ENCODE measurements at regions not wholly inside any gene's neighbourhood (a gene's known extent, or its start where the extent isn't known, plus 50 kb on each side); places are given as distances from the start of the nearest gene placed in this dataset.

GRCh38 chr2:239574054-239574433 lies 173.2 kb upstream of the HDAC4 start:
- no peak for DNase-seq (ENCODE audit: low read depth)

GRCh38 chr2:239570971-239571520 lies 170.2 kb upstream of the HDAC4 start:
- no peak for DNase-seq (ENCODE audit: low read depth)

GRCh38 chr2:239570216-239570925 lies 169.6 kb upstream of the HDAC4 start:
- no peak for DNase-seq (ENCODE audit: low read depth)

GRCh38 chr2:239569401-239570090 lies 168.7 kb upstream of the HDAC4 start:
- no peak for DNase-seq (ENCODE audit: low read depth)

GRCh38 chr2:239568601-239569000 lies 167.8 kb upstream of the HDAC4 start:
- DNase-seq (ENCODE audit: low read depth) = no peak

- DNase-seq (ENCODE audit: low read depth) = no peak
Measured at GRCh38 chr2:239567786-239568185, 167.0 kb upstream of the HDAC4 start.

GRCh38 chr2:239566995-239567568 lies 166.3 kb upstream of the HDAC4 start:
- DNase-seq (ENCODE audit: low read depth) = no peak

- DNase-seq (ENCODE audit: low read depth) = no peak
Measured at GRCh38 chr2:239566162-239566994, 165.6 kb upstream of the HDAC4 start.

- no peak for DNase-seq (ENCODE audit: low read depth)
Measured at GRCh38 chr2:239564587-239564986, 163.8 kb upstream of the HDAC4 start.

- DNase-seq (ENCODE audit: low read depth) = no peak
Measured at GRCh38 chr2:239563561-239563960, 162.7 kb upstream of the HDAC4 start.

GRCh38 chr2:239561446-239562001 lies 160.7 kb upstream of the HDAC4 start:
- DNase-seq (ENCODE audit: low read depth) = no peak

- no peak for DNase-seq (ENCODE audit: low read depth)
Measured at GRCh38 chr2:239559417-239560261, 158.8 kb upstream of the HDAC4 start.

GRCh38 chr2:239558661-239559060 lies 157.8 kb upstream of the HDAC4 start:
- no peak for DNase-seq (ENCODE audit: low read depth)

- no peak for DNase-seq (ENCODE audit: low read depth)
Measured at GRCh38 chr2:239557516-239557915, 156.7 kb upstream of the HDAC4 start.

GRCh38 chr2:239555571-239555905 lies 154.7 kb upstream of the HDAC4 start:
- DNase-seq (ENCODE audit: low read depth) = no peak

- DNase-seq (ENCODE audit: low read depth) = no peak
Measured at GRCh38 chr2:239554766-239555570, 154.1 kb upstream of the HDAC4 start.

GRCh38 chr2:239553376-239554000 lies 152.7 kb upstream of the HDAC4 start:
- DNase-seq (ENCODE audit: low read depth) = no peak

GRCh38 chr2:239552213-239552926 lies 151.6 kb upstream of the HDAC4 start:
- DNase-seq (ENCODE audit: low read depth) = no peak

GRCh38 chr2:239551206-239551605 lies 150.4 kb upstream of the HDAC4 start:
- DNase-seq (ENCODE audit: low read depth) = no peak

Measured in stimulated activated CD8-positive, alpha-beta memory T cell treated with anti-CD3 and anti-CD28 coated beads, Interleukin-15, amount 100 ng/mL, for 24 hours (primary cell).